SIG-M5 (cell line): ENCODE measurements at regions not wholly inside any gene's neighbourhood (a gene's known extent, or its start where the extent isn't known, plus 50 kb on each side); places are given as distances from the start of the nearest gene placed in this dataset.

ENCODE experiments used
- DNase-seq: peaks from one replicate; lab custom pipeline; 2025; lab: John Stamatoyannopoulos, UW

DNA sequence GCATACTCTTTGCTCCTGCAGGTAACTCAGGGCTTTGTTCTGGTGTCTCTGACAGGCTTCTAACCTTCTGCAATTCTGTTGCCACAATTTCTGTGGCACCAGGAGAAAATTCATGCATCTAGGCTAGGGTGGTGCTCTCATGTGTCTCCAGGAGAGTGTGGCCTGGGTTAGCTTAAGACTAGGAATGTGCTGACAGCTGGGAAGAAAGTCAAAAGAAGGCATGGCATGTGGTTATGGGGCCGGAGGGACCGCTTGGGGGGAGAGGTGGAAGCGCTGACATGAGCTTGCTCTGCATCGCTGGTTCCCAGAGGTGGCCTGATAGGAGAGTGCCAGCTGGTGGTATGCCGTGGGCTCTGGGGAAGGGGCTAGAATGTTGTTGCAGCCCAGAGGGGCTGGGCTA lies 173.3 kb upstream of the TNP1 start:
- no peak for DNase-seq

GRCh38 chr2:217031445-217031844 lies 171.6 kb upstream of the TNP1 start:
- DNase-seq, result no peak

- DNase-seq, result no peak
Observed at GRCh38 chr2:217030081-217030480, 170.2 kb upstream of the TNP1 start.

DNA sequence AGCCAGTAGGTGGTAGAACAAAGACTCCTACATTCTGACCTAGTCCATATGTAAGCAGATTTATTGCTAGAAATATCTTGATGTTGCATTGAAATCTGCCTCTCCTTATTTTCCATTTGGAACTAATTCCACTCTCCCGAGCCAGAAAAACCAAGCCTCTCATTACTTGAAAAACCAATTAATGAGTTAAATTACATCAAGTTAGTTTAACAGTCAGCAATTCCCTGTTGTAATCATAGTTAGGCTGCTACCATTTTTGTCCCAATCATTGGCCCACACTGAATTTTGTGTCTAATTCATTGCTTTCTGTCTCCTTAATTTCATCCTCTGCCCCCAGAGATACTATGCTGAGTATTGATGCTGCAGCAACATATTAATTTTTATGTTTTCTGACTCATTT lies 168.3 kb upstream of the TNP1 start:
- DNase-seq, result no peak

GRCh38 chr2:217027414-217027813 lies 167.6 kb upstream of the TNP1 start:
- no peak for DNase-seq

- DNase-seq, result no peak
Observed at GRCh38 chr2:217026569-217026968, 166.7 kb upstream of the TNP1 start.

- no peak for DNase-seq
Observed at GRCh38 chr2:217026161-217026560, 166.3 kb upstream of the TNP1 start.

- no peak for DNase-seq
Observed at GRCh38 chr2:217023611-217024010, 163.7 kb upstream of the TNP1 start.

DNA sequence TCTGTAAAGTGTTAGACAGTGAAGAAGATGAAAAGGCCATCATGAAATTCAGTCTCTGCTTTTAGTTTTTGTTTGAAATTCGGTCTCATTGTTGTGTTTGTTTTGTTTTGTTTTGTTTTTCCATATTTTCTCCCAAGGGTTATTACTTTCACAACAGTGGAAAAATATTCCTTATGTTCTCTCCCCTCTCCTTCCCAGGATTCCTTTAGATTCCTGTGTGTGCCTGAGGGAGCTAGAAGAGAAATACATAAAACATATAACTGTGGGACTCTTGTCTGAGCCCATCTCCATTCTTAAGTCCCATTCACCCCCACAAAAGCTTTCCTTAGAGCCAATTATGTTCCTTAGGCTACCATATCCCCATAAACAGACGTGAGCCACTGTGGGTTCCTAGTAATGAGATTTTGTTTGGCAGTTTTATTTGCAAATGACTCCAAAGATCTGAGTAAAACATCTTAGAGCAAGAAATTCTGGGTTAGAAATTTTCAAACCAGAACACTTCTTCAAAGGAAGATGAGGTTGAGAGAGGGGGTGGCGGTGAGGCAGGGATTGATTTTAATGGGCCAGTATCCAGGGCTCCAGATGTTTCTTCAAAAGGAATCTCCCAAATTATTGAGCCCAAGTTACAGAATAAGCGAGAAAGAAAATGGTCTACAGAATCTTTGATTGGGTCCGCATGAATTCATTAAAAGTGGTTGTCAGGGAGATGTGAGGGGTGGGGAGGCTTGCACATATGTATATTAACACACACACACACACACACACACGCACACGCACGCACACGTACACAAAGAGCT lies 157.8 kb upstream of the TNP1 start:
- DNase-seq, result no peak

GRCh38 chr2:217016796-217017419 lies 157.0 kb upstream of the TNP1 start:
- no peak for DNase-seq

GRCh38 chr2:217014328-217015105 lies 154.7 kb upstream of the TNP1 start:
- DNase-seq, result no peak

- DNase-seq, result no peak
Observed at GRCh38 chr2:217013926-217014325, 154.1 kb upstream of the TNP1 start.

GRCh38 chr2:217011576-217011975 lies 151.7 kb upstream of the TNP1 start:
- DNase-seq, result no peak

DNA sequence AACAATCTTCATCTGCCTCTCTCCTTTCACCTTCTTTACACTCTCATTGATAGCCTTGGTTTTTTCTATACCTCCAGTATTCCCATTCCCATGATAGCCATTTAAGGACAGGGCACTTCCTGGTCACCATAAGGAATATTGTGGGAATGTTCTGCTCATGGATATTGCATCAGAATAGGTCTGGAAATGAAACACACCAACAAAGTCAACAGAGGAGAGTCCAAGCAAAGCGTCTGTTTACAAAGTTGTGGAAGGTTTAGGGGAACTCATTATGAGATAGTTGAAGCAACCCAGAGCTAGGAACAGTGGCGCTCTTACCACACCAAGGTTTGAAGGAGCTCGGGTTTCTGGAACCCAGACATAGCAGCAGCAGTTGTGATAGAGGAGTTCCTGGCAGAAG lies 150.3 kb upstream of the TNP1 start:
- DNase-seq, result no peak

DNA sequence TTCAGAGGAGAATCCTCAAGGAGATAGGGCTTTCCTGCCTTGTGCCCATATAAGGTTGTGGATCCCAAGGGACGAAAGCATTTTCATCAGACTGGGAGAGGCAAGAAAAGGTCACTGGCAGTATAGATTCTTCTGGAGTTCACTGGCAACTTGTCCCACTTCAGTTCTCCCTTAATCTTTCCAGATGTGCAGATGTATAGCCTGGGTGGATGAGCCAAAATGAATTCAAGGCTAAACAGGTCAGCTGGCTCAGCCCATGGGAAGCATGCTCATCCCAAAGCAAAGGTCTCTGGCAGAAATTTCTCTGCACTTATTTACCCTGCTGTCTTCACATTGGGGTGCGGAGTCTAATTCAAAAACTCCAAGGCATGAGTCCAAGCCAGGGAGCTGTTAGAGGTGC lies 148.9 kb upstream of the TNP1 start:
- no peak for DNase-seq

DNA sequence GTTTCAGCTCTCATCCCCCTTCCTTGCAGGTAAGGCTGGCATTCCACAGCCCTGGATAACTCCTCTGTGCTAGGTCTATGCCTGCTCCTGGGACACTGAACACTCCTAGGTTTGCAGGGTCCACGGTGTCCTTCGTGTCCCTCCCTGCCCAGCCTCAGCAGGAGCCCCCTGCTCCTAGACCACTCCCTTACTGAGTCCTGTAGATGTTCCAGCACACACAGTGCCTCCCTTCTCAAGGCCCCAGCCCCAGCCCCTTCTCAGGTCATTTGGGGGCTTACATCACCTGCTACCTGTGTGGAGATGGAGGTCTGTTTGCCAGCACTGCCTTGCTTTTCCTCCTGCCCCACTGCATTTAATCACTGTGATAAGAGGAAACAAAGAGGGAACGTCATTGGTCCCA lies 146.4 kb upstream of the TNP1 start:
- no peak for DNase-seq

DNA sequence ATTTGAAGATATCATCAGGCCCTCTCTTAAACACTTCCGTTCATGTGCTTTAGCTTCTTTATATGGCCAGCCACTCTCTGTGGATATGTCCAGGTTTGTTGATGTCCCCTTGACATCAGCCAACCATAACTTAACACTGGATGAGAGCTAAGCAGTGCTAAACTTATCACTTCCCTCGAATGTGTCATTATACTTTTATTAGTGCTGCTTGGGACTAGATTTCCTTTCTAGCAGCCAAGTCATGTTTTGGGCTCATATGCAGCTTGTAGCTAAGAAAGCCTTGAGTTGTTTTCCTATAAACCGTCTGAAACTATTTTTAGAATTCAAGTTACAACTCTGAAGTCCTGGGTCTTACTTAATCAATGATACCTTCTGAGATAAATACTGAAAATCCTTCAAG lies 144.8 kb upstream of the TNP1 start:
- DNase-seq, result no peak

DNA sequence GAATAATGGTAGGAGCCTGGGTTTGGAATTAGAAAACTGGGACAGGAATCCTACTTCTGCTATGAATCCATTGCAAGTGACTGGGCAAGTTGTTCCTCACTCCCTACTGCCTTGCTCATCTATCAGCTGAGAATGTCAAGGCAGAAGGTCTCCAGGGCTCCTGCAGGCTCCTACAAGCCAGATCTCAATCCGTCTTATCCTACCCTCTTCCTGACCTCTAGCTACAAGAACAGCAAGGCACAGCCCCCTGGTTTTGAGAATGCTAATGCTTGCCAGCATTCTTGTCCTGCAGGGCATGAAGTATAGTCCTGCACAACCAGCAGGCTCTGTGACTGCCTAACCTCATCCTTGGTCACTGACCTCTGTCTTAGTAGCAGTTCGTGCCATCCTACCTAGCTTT lies 141.9 kb upstream of the TNP1 start:
- no peak for DNase-seq

DNA sequence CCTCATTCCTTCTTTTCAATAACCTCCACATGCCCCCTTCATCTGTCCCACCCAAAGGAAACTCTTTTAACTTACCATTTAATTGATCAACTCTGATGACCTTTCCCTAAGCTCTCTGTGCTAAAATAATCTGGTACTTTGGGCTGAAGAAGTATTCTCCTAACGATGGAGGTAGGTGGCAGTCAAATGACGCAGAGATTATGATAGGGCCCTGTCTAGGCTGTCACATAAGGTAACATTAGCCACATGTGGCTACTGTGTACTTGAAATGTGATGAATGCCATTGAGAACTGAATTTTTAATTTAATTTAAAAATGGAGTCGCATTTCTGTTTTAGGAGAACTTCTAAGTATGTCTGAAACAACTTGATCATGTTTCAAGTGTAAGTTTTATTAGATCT lies 140.5 kb upstream of the TNP1 start:
- no peak for DNase-seq

DNA sequence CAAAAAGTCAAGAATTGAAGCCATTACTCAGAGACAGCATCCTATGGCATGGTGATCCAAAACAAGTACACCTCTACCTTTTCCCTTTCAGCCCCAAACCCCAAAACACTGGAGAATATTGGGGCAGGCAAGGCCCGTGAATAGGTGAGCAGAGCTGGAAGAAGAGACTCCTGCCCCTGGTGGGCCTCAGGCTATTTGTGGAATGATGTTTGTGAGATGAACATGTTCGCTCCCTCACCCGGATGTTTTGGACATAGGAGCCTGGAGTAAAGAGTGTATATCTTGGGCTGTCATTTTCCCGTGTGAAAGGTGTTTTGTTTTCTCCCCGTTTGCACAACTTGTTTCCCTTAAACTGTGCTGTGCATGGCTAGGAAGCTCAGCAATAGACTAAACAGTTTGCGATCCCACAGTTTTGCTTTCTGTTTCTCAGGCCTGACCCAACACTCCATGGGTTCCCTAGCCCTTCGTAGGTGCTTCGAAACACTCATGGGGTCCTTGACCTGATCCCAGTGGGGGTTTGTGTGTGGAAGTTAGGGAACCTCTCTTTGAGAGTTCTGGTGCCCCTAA lies 136.5 kb upstream of the TNP1 start:
- DNase-seq, result no peak

- DNase-seq, result no peak
Observed at GRCh38 chr2:216994353-216994854, 134.5 kb upstream of the TNP1 start.

- DNase-seq, result no peak
Observed at GRCh38 chr2:216992056-216992675, 132.3 kb upstream of the TNP1 start.
